T-helper 2 cell treated with Interferon-gamma antibody and Interleukin-4, amounts not matched to agents 100 ng/mL and 5 ng/mL, for 36 hours (primary cell): ENCODE measurements at regions not wholly inside any gene's neighbourhood (a gene's known extent, or its start where the extent isn't known, plus 50 kb on each side); places are given as distances from the start of the nearest gene placed in this dataset.
"Not testable (repeated sequence)": the region's sequence is repeated elsewhere in the genome, so short reads cannot be mapped to it uniquely, and the experiment has no call there.

ENCODE experiments used
- intact Hi-C: fragments of 100-400 bp; cut with micrococcal nuclease; formaldehyde crosslinking; loops from one replicate; pipeline ENCODE4 v1.15.1; 2023

DNA sequence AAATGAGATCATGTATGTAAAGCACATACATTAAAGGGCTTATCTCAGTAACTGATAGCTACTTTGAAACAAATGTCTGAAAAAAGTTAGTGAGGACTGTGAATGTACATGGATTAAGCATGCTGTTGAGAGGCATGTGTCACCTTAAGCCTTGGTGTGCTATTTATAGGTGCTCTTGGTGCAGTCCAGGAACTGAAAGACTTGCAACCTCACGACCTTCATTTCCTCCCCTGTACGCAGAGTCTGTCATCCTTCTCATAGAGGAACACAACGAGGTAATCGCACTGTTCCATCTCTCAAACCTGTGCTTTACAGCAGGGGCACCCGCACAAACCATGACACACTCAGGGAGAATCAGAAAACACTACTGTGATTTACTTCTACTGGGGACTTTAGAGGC, 65.6 kb downstream of the UFM1 start:
- intact Hi-C loops, result no loop called here

GRCh38 chr13:38417241-38417640, 67.6 kb downstream of the UFM1 start:
- intact Hi-C loops, result no loop called here

GRCh38 chr13:38417727-38418126, 68.1 kb downstream of the UFM1 start:
- intact Hi-C loops, result no loop called here

- intact Hi-C loops, result no loop called here
Observed at GRCh38 chr13:38418286-38418685, 68.6 kb downstream of the UFM1 start.

- intact Hi-C loops, result no loop called here
Observed at GRCh38 chr13:38419312-38419873, 69.7 kb downstream of the UFM1 start.

DNA sequence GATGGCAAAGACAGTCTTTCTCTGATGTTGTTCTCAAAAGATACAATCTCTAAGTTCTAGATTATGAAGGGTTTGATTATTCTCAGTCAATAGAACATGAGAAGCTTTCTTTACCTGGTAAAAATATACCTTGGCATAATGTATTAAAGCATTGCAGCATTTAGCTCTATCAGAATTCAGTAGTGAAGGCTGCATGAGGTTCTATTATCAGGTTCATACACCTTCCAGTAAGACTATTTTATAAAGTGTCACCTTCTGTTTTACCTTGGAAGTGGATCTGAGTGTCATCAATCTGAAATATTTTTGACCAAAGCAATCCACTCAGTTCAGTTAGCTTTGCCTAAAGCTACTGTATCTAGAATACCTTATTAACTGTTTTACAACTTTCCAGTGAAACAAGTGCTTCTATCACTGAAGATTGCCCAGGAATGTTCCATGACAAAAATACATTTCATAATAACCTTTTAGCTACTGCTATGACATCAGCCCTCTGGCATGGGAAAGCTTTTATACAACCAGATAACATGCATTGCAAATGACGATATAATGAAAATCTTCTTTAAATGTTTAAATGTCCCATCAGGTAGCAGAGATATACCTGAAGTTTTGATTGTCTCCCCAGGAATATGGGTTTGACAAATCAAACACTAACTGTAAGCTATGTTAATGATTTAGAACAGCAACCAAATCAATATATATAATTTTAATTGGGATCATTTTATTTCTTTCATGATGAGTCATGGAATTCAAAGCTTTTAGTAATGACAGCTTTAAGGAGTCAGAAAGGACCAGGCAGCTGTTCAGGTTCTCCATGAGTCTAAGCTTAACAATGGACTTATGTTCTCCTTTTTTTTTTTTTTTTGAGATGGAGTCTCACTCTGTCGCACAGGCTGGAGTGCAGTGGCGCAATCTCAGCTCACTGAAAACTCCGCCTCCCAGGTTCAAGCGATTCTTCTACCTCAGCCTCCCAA, 72.2 kb downstream of the UFM1 start:
- intact Hi-C loops, result no loop called here

DNA sequence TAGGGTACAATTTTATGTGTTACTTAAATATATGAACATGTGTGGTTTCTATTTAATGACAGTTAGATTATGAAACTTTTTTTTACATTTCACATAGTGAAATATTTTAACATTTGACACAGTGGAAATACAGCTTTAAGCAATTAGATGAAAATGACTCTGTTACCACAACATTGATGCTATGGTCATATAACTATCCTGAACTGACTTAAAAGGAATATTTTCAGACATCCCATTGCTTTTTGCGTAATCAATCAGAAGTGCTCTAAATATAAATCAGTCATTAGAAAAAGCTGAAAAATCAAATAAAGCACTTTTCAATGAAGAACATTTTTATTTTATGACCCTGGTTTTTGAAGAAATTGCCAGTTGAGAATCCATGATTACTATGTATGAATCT, 80.3 kb downstream of the UFM1 start:
- intact Hi-C loops, result loop anchor here (5.0 kb wide), 1 partner anchor 217 kb away; no protein-coding TSS in a partner anchor

GRCh38 chr13:38430796-38431195, 81.1 kb downstream of the UFM1 start:
- intact Hi-C loops, result no loop called here

DNA sequence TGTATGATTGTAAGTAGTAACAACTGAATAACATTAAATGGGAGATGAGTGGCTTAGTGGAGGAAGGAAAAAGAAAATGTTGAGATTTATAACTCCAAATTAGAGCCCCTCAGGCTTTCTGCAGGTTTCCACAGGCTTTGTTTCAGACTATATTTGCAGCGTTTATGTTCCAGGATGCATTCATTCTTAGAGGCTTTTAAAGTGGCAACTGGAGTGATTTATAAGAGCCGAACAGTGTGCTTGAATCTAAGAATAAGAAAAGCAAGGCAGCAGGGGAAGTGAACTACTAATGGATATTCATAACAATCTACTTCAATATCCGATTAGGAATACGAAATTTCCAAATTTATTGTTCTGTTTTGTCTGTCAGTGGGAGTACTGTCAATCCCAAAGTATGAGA, 91.0 kb downstream of the UFM1 start:
- intact Hi-C loops, result no loop called here

- intact Hi-C loops, result no loop called here
Observed at GRCh38 chr13:38444904-38445303, 95.3 kb downstream of the UFM1 start.

DNA sequence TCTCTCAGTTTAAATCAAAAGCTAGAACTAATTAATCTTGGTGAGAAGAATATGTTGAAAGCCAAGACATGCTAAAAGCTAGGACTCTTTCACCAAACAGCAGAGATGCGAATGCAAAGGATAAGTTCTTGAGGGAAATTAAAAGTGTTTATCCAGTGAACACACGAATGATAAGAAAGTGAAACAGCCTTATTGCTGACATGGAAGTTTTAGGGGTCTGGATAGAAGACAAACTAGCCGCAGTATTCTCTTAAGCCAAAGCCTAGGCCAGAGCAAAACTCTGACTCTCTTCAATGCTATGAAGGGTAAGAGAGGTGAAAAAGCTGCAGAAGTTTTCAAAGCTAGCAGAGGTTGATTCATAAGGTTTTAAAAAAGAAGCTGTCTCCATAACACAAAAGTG, 103.0 kb downstream of the UFM1 start:
- intact Hi-C loops, result no loop called here

DNA sequence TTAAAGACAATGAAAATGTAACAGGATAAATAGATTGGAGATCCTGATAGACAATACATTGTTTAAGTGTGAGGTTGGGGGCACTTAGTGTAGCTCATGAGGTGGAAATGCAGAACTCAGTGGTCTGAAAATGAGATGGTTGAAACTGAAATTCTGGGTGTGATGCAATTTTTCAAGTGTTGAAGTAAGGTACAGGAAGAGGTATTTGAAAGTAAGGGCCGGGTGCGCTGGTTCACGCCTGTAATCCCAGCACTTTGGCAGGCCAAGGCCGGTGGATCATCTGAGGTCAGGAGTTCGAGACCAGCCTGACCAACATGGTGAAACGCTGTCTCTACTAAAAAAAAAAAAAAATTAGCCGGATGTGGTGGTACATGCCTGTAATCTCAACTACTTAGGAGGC, 113.0 kb downstream of the UFM1 start:
- intact Hi-C loops, result no loop called here

- intact Hi-C loops, result no loop called here
Observed at GRCh38 chr13:38463048-38463447, 113.4 kb downstream of the UFM1 start.

DNA sequence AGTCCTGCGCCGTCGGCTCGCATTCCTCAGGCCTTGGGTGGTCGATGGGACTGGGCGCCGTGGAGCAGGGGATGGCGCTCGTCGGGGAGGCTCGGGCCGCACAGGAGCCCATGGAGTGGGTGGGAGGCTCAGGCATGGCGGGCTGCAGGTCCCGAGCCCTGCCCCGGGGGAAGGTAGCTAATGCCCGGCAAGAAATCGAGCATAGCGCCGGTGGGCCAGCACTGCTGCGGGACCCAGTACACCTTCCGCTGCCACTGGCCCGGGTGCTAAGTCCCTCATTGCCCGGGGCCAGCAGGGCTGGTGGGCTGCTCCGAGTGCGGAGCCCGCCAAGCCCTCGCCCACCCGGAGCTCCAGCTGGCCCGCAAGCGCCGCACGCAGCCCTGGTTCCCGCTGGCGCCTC, 122.8 kb downstream of the UFM1 start:
- intact Hi-C loops, result not testable (repeated sequence)

- intact Hi-C loops, result no loop called here
Observed at GRCh38 chr13:38473305-38473704, 123.7 kb downstream of the UFM1 start.

- intact Hi-C loops, result no loop called here
Observed at GRCh38 chr13:38477676-38478075, 128.0 kb downstream of the UFM1 start.

- intact Hi-C loops, result no loop called here
Observed at GRCh38 chr13:38483623-38484022, 134.0 kb downstream of the UFM1 start.

- intact Hi-C loops, result no loop called here
Observed at GRCh38 chr13:38490657-38491056, 141.0 kb downstream of the UFM1 start.

GRCh38 chr13:38494445-38494844, 144.8 kb downstream of the UFM1 start:
- intact Hi-C loops, result no loop called here

DNA sequence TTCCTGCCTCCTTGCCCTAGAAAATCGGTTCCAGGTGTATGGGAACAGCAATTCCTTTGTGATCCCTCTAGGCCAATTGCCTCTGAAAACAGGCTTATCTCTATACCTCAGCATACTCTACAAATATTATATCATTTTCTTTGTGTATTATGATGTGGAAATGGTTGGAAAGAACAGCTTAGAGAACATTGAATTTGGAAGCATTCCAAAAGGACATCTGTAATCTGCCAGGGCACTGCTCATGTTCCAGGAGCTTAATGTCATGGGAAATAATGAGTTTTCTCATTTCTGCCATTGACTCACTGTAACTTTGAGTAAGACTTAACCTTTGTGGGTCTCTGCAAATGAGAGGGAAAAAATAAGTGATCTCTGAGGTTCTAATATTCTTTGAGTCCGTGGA, 147.3 kb downstream of the UFM1 start:
- intact Hi-C loops, result no loop called here

DNA sequence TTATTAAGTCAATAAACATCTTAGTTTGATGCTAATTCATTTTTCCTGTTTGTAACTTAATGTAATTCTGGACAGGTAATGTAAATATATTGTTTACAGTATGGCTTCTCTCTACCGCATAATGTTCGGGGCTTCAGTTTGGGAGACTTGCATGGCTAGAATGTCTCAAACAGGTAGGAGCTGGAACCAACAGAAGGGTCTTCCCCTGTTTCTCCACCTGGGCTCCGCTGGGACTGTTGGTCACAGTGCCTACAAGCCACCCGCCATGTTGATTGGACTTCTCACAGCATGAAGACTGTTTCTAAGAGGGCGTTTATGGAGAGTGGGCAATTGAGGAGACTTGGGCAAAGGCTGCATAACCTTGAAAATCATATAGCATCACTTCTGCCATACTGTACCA, 148.6 kb downstream of the UFM1 start:
- intact Hi-C loops, result no loop called here

DNA sequence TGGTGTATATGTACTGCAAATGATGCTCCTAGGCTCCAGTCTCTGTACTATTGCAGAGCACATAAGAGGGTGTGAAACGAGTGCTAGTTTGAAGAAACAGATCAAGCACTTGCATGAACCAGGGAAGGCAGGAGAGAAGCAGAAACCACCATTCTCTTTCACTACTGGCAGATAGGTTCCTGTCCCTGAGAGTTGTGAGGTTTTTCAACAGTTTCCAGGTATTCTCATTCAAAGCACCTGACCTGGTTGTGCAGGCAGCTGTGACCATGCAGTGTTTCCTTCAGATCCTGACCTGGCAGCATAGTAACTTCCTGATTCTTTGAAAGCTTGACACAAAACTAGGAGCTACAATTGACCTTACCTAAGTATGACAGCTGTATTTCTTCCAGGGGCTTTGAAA, 164.9 kb downstream of the UFM1 start:
- intact Hi-C loops, result no loop called here

DNA sequence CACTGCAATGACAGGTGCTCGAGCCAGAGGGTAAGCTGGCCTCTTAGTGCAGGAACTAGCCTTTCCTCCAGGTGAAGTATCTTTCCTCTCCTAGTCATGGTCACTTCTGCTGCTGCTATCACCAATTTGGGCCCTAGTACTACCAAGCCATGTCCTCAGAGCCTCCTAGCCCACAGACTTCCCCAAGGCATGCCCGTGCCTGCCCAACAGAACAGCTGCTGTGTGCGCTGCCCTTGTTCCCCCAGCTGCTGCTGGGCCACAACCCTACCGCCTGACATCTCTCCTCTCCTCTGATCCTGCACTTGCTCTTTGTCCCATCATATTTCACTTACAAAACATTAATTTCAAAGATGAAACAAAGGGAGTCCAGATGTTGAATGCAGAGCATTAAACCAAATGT, 168.5 kb upstream of the FREM2 start:
- intact Hi-C loops, result no loop called here
